Putamen (tissue), 1 donor: ENCODE measurements at regions not wholly inside any gene's neighbourhood (a gene's known extent, or its start where the extent isn't known, plus 50 kb on each side); places are given as distances from the start of the nearest gene placed in this dataset.

Experiments used
- DNase-seq: peaks from one replicate; pipeline ENCODE4 v3.0.0-alpha.2; 2016; ENCODE audit warnings: low spot score

DNA sequence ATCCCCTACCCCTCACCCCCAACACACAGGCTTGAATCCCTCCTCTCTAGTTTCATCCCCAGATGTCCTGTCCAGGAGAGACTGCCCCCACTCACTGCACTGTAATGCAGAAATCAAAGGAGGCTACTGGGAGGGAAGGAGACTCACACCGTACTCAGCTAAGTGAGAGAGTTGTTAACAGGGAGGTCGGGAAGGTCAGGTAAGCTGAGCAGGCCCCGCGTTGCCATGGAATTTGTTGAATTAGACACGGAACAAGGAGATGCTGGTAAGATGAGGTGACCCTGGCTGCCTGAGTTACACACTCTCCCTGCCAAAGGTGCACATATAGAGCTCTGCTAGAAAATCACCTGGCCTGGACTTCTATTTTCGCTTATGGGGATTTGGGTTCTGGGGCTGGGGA lies 197.9 kb downstream of the NXPE2 start:
- no peak for DNase-seq

- no peak for DNase-seq
These were observed 199.6 kb downstream of the NXPE2 start for GRCh38 chr11:114877976-114878375.

DNA sequence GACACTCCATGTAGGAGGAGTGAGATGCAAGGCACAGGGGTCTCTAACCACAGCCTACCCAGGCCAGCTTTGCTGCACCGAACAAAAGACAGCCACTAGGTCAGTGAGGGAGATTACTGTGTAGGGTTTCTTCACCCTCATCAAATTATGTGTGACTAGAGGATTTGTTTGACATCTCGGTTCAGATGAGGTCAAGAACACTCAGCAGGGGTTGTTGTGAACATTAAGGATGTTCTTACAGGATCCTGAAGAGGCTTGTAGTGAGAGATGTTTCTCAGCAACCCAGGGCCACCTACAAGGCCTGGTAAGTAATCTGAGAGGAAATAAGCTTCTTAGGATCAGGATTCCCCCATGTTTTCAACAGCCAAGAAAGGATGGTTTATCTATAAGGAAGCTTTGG lies 202.1 kb downstream of the NXPE2 start:
- DNase-seq: no peak

DNA sequence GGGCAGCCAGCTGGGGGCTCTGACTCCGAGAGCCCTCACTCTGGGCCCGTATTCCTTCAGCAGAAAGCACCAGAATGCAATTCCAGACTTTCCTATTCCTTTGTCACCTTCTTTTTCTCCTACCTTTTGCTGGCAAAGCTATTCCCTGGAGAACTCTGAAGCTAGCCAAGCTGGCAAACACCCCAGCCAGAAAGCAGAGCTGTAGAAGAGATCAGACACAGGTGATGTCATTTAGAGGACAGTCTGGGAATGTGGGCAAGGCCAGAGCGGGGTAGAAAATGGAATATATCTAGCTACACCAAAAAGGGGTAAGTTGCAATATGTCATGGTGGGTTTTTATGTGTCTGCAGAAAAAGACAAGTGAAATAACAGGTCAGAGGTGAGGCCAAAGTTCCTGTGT lies 205.1 kb downstream of the NXPE2 start:
- DNase-seq: no peak

- DNase-seq: no peak
These were observed 208.4 kb downstream of the NXPE2 start for GRCh38 chr11:114886644-114887265.

GRCh38 chr11:114889594-114890011 lies 211.3 kb downstream of the NXPE2 start:
- no peak for DNase-seq

DNA sequence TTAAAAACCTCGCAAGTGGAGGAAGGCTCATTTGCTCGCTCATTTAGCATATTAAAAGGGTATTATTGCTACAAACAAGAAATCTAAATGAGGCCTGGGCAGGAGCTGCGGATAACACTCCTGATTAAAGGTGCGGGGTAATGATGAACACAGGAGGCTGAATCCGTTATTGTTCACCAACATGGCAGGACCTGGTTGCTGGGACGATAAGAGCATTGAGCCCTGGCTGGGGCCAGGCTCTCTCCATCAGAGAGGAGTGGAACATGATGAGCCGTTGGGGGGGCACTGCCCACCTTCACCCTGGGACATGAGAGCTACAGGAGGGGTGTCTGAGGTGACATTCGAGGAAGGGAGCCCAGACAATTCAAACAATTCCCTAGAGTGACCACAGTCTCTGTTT lies 211.7 kb downstream of the NXPE2 start:
- DNase-seq: no peak

- no peak for DNase-seq
These were observed 213.6 kb downstream of the NXPE2 start for GRCh38 chr11:114891911-114892310.

DNA sequence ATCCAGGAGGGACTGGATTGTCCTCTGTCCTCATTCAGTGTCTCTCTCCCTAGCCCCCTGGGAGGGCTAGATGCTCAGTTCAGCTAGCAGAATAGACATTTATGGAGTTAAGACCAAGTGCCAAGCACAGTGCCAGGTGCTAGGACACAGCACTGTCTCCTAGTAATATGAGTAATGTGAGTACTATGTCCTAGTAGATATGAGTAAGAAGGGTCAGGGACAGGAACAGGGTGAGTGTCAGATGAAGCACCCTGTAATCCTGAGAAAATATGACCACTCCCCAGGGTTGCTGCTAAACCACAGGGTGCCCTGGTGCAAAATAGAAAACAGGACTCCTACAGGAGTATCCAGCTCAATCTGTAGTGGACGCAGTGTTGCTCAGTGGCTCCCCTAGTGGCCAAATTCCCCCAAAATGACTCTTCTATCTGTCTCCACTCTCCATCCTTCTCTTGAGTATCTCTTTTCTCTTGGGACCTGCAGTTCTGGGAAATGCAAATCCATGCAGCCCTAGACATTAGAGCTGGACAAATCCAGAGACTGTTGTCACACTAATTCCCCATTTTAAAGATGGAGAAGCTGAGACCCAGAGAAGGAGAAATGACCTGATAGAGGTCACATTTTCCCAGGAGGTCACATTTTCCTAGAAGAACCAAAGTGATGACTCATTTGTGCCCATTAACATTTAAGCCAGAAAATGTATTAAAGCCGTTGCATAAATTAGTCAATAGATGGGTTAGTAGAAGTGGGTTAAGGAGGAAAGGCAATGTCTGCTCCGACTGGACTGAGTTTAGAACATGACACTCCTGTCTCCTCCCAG lies 214.3 kb downstream of the NXPE2 start:
- no peak for DNase-seq

DNA sequence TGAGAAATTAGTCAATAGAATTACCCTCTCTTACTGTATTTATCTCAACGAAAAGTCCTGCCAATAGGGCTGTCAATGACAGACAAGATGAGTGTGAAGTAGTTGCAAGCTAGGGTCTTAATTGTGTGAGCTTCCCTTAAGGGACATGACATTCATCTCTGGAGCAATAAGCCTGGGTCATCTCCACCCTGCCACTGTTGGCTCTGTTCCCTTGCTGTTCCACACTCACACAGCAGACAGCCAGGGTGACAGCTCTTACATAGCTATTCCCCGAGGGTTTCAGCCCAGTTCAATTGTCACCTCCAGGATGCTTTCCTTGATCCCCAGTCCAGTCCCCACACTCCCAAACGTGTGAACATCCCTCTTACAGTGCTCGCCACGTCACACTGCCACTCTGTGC lies 215.0 kb downstream of the NXPE2 start:
- DNase-seq: no peak

DNA sequence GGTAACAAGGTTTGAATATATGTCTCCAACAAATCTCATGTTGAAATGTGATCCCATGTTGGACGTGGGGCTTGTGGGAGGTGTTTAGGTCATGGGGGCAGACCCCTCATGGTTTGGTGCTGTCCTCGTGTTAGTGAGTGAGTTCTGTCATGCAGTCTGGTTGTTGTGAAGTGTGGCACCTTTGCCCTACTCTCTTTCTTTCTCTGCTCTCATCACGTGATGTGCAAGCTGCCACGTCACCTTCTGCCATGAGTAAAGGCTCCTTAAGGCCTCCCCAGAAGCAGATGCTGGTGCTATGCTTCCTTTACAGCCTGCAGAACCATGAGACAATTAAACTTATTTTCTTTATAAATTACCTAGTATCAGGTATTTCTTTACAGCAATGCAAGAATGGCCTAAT lies 218.3 kb downstream of the NXPE2 start:
- no peak for DNase-seq

DNA sequence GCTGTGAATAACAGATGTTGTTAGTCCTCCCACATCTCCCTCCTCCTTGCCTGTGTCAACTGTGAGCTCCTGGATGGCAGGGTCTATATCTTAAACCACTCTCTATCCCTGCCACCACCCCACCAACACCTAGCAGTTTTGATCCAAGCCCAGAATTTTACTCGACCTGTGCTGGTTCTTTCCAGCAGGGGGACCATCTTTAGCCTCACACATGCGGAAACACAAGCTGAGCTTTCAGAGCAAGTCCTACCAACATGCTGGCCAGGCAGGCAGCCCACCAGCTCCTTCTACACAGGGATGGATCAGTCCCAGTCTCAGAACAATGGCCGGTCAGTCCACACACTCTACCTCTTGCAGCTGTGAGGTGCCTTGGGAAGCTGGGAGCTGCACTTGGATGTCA lies 231.5 kb downstream of the NXPE2 start:
- no peak for DNase-seq

GRCh38 chr11:114912826-114913225 lies 234.5 kb downstream of the NXPE2 start:
- DNase-seq: no peak

DNA sequence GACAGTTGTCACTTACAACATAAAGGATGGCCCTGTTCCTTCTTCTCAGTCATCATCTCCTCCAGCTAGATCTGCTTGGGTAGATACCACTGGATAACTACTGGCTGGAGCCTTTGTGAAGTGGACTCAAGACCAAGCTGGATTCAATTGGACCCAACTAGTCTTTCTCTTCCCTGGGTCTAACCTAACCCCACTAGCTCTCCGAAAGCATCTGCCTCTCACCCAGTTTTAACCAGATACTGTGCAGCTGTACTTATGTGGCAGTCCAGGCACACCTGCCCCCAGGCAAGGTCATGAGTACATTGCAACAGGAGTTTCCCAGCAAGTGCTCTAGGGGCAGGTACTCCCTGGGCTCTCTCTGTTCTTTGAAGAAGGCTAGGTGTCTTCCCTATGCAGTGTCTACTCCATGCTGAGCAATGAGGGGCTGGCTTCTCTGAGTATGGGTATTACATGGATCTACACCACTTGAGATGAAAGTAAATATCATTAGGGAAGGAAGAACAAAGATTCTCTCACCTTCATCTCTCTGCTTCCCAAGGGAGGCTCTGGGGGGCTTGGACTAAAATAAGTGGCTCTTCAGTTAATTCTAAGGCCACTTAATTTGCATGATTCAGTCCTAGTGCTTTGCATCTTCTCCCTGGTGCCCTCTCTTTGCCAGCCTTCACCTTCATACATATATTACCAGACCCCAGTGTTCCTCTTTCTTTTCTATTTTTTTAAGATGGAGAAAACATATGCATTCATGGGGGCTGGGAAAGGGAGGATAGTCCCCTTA lies 236.1 kb downstream of the NXPE2 start:
- DNase-seq: no peak

DNA sequence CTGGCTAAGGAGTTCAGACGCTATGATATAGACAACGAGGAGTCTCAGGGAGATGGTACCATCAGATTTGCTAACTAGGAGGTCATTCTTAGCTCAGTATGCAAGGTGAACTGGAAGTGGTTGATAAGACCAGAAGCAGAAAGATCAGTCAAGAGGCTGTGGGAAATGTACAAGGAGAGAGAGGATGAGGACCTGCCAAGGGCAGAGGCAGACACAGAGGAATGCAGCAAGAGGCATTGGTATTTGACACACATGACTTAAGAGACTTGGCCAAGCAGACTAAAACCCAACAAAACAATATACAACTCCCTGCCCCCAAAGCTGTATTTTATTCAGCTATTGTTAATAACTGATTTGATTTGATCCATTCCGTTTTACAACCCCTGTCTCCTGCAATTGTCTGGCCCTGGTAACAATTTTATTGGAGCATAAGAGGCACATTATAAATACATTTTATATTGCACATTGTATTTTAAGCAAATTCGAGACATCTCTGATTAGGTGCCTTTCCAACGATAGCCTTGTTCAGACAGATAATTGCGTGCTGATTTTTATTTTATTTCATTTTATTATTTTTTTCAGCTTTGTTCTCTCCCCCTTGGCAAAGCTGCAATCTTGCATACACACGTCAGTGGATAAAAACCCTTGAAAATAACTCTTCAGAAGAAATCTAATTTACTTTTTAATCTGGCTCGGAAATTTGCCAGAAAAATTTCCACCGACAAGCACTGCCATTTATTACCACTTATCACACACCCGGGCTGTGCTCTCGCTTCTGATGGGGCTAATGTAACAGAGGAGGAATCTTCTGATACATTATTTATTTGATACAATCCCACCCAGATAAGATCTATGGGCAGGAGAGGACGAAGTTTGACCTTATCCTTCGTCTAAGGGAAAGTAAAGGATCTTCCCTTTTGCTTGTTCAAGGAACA lies 237.8 kb downstream of the NXPE2 start:
- no peak for DNase-seq

DNA sequence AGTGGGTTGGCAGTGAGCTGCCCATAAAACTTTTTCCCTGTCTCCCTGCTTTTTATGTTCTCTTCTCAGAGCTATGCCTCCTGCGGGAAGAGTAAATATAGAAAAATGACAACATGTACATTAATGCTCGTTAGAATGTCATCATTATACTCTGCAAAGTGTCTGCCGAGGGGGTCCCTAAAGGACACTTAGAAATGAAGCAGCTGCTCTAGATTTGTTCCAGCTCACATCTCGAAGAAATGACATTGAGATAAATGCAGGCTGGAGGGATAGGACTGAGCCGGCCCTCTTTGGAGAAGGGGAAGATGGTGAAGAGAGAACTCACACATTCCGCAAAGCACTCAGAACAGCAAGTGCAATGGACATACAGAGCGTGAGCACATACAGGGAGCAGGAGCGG lies 240.0 kb downstream of the NXPE2 start:
- DNase-seq: no peak

- no peak for DNase-seq
These were observed 243.4 kb downstream of the NXPE2 start for GRCh38 chr11:114921697-114922096.

DNA sequence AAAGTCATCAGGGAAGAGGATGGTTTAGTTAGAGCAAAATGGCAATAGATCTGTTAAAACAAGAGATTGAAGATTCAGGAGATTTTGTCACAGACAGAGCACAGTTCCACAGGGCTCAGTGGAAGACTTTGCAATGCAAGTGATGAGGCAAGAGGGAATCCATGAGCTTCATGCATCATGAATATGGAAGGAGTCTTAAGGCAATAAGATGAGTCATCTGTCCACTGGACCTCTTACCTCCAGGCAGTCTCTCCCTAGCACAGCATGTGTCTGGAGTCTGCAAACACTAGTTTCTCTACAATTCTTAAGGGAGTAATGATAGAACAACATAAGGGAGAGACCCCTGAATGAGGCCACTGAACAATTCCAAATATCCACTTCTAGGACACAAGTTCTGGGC lies 245.7 kb downstream of the NXPE2 start:
- no peak for DNase-seq

DNA sequence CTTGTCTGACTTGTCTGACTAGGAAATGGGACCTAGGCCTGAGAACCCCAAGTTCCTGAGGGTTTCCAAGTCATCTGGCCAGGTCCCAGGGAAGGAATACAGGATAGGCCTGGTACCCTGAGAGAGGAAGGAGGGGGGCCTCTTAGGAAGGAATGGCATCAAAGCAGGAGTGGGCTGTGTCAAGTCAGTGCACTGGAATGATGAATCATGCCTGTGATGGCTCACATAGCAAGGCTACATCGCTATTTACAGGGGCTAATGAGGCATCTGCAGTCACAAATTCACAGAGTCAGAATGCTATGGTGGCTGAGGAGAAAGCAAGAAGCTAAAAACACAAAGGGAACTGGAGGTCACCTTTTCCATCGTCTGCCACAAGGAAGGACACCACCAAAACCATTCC lies 247.3 kb downstream of the NXPE2 start:
- DNase-seq: no peak

- no peak for DNase-seq
These were observed 250.0 kb downstream of the NXPE2 start for GRCh38 chr11:114928260-114928870.

DNA sequence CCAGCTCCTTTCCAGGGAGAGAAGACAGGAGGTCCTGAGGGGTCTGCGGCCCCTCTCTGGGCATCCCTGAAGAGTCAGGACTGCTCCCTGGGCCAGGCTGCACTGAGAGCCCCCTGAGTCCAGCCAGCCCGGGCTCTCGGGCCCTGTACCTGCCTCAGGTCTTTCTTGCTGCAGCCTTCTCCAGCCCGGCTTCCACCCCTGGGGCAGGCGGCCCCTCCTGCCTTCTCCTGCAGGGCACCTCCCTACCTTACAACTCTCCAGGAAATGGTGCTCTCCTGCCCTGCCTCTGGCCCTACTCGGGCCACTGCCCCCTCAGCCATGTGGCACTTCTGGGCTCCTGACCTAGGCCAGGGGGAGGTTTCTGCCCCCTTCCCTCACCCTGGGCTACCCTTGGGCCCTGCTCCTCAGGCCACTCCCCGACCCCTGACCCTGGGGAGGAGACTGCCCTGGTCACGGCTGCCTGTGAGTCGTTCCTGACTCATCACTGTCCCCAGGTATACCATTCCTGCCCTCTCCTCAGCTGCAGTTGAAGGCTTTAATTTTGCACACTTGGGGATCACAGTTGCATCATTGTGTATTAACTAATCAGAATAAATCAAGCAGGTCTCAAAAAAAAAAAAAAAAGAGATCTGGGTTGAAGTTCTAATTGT lies 251.1 kb downstream of the NXPE2 start:
- no peak for DNase-seq
